ENCODE measurements at regions not wholly inside any gene's neighbourhood (a gene's known extent, or its start where the extent isn't known, plus 50 kb on each side); places are given as distances from the start of the nearest gene placed in this dataset.

GRCh38 chr5:26003966-26004365 is 1034.4 kb downstream of the CDH9 start:
- no peaks in the 10 kb centered on the region for H3K27me3 ChIP-seq (ENCODE audit: insufficient read depth, low read length)
- no peaks in the 10 kb centered on the region for H3K9me3 ChIP-seq (ENCODE audit: insufficient read depth, low read depth, low read length)
- Mint-ChIP-seq H3K9me3 (ENCODE audit: unreplicated experiment) (no peaks in the 10 kb centered on the region), H3K4me1 (ENCODE audit: low read depth, unreplicated experiment) (no peaks in the 10 kb centered on the region), H3K27me3 (ENCODE audit: low read depth, unreplicated experiment) (no peaks in the 10 kb centered on the region), H3K36me3 (ENCODE audit: low read depth, unreplicated experiment) (no peaks in the 10 kb centered on the region), H3K27ac (ENCODE audit: unreplicated experiment) (no peak overlapping the region), H3K4me3 (ENCODE audit: unreplicated experiment) (no peak overlapping the region)
- no peak overlapping the region for H3K4me2 ChIP-seq (ENCODE audit: low read length)
- H3K9ac ChIP-seq (ENCODE audit: low read length) = no peak overlapping the region
- no peak overlapping the region for H3K4me3 ChIP-seq (ENCODE audit: insufficient read depth, low read depth, low read length)
- H3K36me3 ChIP-seq (ENCODE audit: insufficient read depth, low read length) = no peaks in the 10 kb centered on the region
- no peaks in the 10 kb centered on the region for H4K20me1 ChIP-seq (ENCODE audit: insufficient read depth, low read length)
- no peaks in the 10 kb centered on the region for H3K4me1 ChIP-seq (ENCODE audit: insufficient read depth, low read length)
- FAIRE-seq = no peak
- no peaks in the 10 kb centered on the region for H3K79me2 ChIP-seq (ENCODE audit: insufficient read depth, low read length)
- no peak overlapping the region for H3K27ac ChIP-seq (ENCODE audit: low read depth, low read length)
- DNase-seq (ENCODE audit: low read depth) = no peak
- no peak for TF ChIP-seq EZH2 (IDR thresholded peaks at IDR 0.05; ENCODE audit: insufficient read depth, low read length)
- TF ChIP-seq, protein P1, sequence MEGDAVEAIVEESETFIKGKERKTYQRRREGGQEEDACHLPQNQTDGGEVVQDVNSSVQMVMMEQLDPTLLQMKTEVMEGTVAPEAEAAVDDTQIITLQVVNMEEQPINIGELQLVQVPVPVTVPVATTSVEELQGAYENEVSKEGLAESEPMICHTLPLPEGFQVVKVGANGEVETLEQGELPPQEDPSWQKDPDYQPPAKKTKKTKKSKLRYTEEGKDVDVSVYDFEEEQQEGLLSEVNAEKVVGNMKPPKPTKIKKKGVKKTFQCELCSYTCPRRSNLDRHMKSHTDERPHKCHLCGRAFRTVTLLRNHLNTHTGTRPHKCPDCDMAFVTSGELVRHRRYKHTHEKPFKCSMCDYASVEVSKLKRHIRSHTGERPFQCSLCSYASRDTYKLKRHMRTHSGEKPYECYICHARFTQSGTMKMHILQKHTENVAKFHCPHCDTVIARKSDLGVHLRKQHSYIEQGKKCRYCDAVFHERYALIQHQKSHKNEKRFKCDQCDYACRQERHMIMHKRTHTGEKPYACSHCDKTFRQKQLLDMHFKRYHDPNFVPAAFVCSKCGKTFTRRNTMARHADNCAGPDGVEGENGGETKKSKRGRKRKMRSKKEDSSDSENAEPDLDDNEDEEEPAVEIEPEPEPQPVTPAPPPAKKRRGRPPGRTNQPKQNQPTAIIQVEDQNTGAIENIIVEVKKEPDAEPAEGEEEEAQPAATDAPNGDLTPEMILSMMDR (IDR thresholded peaks at IDR 0.05; ENCODE audit: insufficient read depth, low read depth, low read length) = no peak
- H2AFZ ChIP-seq (ENCODE audit: low read depth, low read length) = no peak overlapping the region

GRCh38 chr5:25995209-25995608 is 1043.2 kb downstream of the CDH9 start:
- H3K4me1 ChIP-seq (ENCODE audit: insufficient read depth, low read length) = no peaks in the 10 kb centered on the region
- no peak for FAIRE-seq
- H3K9me3 ChIP-seq (ENCODE audit: insufficient read depth, low read depth, low read length) = no peaks in the 10 kb centered on the region
- no peaks in the 10 kb centered on the region for H3K27me3 Mint-ChIP-seq (ENCODE audit: low read depth, unreplicated experiment)
- H2AFZ ChIP-seq (ENCODE audit: low read depth, low read length) = no peak overlapping the region
- TF ChIP-seq, protein P1 (IDR thresholded peaks at IDR 0.05; ENCODE audit: insufficient read depth, low read depth, low read length) = no peak
- no peak for TF ChIP-seq EZH2 (IDR thresholded peaks at IDR 0.05; ENCODE audit: insufficient read depth, low read length)
- no peak overlapping the region for H3K4me3 ChIP-seq (ENCODE audit: insufficient read depth, low read depth, low read length)
- H3K27me3 ChIP-seq (ENCODE audit: insufficient read depth, low read length) = no peaks in the 10 kb centered on the region
- H3K9ac ChIP-seq (ENCODE audit: low read length) = no peak overlapping the region
- H3K27ac ChIP-seq (ENCODE audit: low read depth, low read length) = no peak overlapping the region
- no peaks in the 10 kb centered on the region for H3K79me2 ChIP-seq (ENCODE audit: insufficient read depth, low read length)
- H3K4me2 ChIP-seq (ENCODE audit: low read length) = no peak overlapping the region
- H3K4me1 Mint-ChIP-seq (ENCODE audit: low read depth, unreplicated experiment) = no peaks in the 10 kb centered on the region
- no peaks in the 10 kb centered on the region for H4K20me1 ChIP-seq (ENCODE audit: insufficient read depth, low read length)
- no peak for DNase-seq (ENCODE audit: low read depth)
- H3K4me3 Mint-ChIP-seq (ENCODE audit: unreplicated experiment) = no peak overlapping the region
- no peak overlapping the region for H3K27ac Mint-ChIP-seq (ENCODE audit: unreplicated experiment)
- no peaks in the 10 kb centered on the region for H3K9me3 Mint-ChIP-seq (ENCODE audit: unreplicated experiment)
- H3K36me3 ChIP-seq (ENCODE audit: insufficient read depth, low read length) = no peaks in the 10 kb centered on the region
- H3K36me3 Mint-ChIP-seq (ENCODE audit: low read depth, unreplicated experiment) = no peaks in the 10 kb centered on the region

GRCh38 chr5:25993701-25994100 is 1044.7 kb downstream of the CDH9 start:
- Histone ChIP-seq H3K27ac (ENCODE audit: low read depth, low read length) (no peak overlapping the region), H3K9ac (ENCODE audit: low read length) (no peak overlapping the region), H3K9me3 (ENCODE audit: insufficient read depth, low read depth, low read length) (no peaks in the 10 kb centered on the region), H4K20me1 (ENCODE audit: insufficient read depth, low read length) (no peaks in the 10 kb centered on the region), H3K4me1 (ENCODE audit: insufficient read depth, low read length) (no peaks in the 10 kb centered on the region), H3K27me3 (ENCODE audit: insufficient read depth, low read length) (no peaks in the 10 kb centered on the region), H3K79me2 (ENCODE audit: insufficient read depth, low read length) (no peaks in the 10 kb centered on the region), H3K36me3 (ENCODE audit: insufficient read depth, low read length) (no peaks in the 10 kb centered on the region), H3K4me3 (ENCODE audit: insufficient read depth, low read depth, low read length) (no peak overlapping the region), H2AFZ (ENCODE audit: low read depth, low read length) (no peak overlapping the region), H3K4me2 (ENCODE audit: low read length) (no peak overlapping the region)
- no peak for FAIRE-seq
- Mint-ChIP-seq H3K4me1 (ENCODE audit: low read depth, unreplicated experiment) (no peaks in the 10 kb centered on the region), H3K36me3 (ENCODE audit: low read depth, unreplicated experiment) (no peaks in the 10 kb centered on the region), H3K4me3 (ENCODE audit: unreplicated experiment) (no peak overlapping the region), H3K27me3 (ENCODE audit: low read depth, unreplicated experiment) (no peaks in the 10 kb centered on the region), H3K27ac (ENCODE audit: unreplicated experiment) (no peak overlapping the region), H3K9me3 (ENCODE audit: unreplicated experiment) (no peaks in the 10 kb centered on the region)
- TF ChIP-seq, protein P1 (IDR thresholded peaks at IDR 0.05; ENCODE audit: insufficient read depth, low read depth, low read length) = no peak
- no peak for TF ChIP-seq EZH2 (IDR thresholded peaks at IDR 0.05; ENCODE audit: insufficient read depth, low read length)
- DNase-seq (ENCODE audit: low read depth) = no peak

Data from astrocyte (in vitro differentiated cells and primary cell).